ENCODE measurements at regions not wholly inside any gene's neighbourhood (a gene's known extent, or its start where the extent isn't known, plus 50 kb on each side); places are given as distances from the start of the nearest gene placed in this dataset.

- TF ChIP-seq CTCF (IDR thresholded peaks at IDR 0.05; ENCODE audit: insufficient read depth, low read length): no peak
- no peak for TF ChIP-seq REST (IDR thresholded peaks at IDR 0.05; ENCODE audit: insufficient replicate concordance, low read depth)
These were observed 106.8 kb downstream of the TENT5C start for GRCh38 chr1:117712621-117713020.

Measured in HL-60 (cell line).